Amniotic stem cell (primary cell): ENCODE measurements at regions not wholly inside any gene's neighbourhood (a gene's known extent, or its start where the extent isn't known, plus 50 kb on each side); places are given as distances from the start of the nearest gene placed in this dataset.

ENCODE experiments used
- DNase-seq: peaks from one replicate; lab custom pipeline; 2025; lab: John Stamatoyannopoulos, UW

DNA sequence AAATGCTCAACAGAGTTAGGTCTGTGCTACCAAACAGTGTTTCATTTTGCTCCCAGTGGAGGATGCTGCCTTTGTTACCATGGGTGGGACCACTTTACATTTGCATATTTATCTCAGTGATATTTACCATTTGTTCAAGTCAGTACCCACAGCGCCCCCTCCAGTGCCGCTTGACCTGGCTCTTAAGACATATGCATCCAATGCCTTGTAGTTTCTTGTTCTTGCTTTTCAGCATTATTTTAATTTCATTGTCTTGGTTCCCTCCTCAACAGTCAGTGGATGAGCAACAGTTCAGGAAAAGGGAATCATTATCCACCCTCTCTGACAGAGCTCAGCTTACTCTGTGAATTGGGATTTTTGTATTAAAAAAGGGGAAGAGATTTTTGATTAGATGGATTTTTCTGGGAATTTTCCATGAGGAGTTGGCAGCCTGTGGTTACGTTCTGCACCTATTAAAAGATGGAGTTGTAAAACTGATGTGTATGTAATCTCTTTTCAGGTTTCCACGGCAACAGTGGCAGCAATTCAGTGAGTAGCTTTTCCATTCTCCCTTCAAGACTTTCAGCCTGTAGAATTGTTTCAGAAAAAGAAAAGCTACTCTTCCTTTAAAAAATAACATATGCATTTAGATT is 240.5 kb upstream of the DAAM1 start:
- no peak for DNase-seq

DNA sequence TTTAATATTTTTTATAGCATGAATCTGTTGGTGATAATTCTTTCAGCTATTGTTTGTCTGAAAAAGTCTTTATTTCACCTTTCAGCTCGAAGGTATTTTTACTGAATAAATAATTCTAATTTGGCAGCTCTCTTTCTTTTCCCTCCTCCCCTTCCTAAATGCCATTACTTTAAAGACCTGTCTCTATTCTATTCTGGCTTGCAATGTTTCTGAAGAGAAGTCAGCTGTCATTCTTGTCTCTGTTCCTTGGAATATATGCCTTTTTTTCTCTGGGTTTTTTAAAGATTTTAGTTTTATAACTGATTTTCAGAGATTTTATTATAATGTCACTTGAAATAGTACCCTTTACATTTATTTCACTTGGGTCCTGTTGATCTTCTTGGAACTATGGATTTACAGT is 237.9 kb upstream of the DAAM1 start:
- DNase-seq: no peak

DNA sequence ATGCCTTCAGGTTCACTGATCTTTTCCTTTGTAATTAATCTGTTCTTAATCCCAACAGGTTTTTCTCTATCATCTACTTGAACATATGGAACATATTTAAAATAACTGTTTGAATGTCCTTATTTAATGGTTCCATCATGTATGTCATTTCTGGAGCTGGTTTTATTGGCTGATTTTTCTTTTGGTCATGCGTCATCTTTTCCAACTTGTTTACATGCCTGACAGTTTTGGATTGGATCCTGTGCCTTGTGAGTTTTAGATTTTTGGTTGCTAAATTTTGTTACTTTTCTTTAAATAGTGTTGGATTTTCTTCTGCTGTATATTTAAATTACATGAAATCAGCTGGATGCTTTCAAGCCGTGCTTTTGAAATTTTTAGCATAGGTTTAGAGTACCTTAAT is 237.3 kb upstream of the DAAM1 start:
- DNase-seq: no peak

DNA sequence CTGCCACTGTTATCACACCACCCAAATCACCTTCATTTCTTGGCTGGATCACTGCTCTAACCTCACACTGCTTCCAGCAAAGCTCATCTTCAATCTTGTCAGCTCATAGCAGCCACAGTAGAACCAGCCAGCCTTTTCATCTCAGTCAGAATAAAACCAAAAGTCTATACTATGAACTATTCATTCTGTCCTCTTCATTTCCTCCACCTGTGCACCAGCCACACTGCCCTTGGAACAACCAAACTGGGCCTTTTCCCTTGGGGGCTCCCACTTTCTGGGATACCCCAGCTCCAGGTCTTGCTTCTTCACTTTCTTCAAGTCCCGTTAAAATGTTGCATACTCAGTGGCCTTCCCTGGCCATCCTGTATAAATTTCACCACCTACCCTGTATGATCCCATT is 234.4 kb upstream of the DAAM1 start:
- no peak for DNase-seq

GRCh38 chr14:58954901-58955861 is 233.3 kb upstream of the DAAM1 start:
- DNase-seq: no peak

- no peak for DNase-seq
Measured at GRCh38 chr14:58961045-58961731, 227.3 kb upstream of the DAAM1 start.

- DNase-seq: no peak
Measured at GRCh38 chr14:58963873-58964597, 224.4 kb upstream of the DAAM1 start.

GRCh38 chr14:58964598-58964928 is 223.9 kb upstream of the DAAM1 start:
- DNase-seq: no peak

GRCh38 chr14:58965601-58966000 is 222.9 kb upstream of the DAAM1 start:
- DNase-seq: no peak

GRCh38 chr14:58966997-58967396 is 221.5 kb upstream of the DAAM1 start:
- DNase-seq: no peak

GRCh38 chr14:58969951-58970751 is 218.3 kb upstream of the DAAM1 start:
- DNase-seq: no peak

DNA sequence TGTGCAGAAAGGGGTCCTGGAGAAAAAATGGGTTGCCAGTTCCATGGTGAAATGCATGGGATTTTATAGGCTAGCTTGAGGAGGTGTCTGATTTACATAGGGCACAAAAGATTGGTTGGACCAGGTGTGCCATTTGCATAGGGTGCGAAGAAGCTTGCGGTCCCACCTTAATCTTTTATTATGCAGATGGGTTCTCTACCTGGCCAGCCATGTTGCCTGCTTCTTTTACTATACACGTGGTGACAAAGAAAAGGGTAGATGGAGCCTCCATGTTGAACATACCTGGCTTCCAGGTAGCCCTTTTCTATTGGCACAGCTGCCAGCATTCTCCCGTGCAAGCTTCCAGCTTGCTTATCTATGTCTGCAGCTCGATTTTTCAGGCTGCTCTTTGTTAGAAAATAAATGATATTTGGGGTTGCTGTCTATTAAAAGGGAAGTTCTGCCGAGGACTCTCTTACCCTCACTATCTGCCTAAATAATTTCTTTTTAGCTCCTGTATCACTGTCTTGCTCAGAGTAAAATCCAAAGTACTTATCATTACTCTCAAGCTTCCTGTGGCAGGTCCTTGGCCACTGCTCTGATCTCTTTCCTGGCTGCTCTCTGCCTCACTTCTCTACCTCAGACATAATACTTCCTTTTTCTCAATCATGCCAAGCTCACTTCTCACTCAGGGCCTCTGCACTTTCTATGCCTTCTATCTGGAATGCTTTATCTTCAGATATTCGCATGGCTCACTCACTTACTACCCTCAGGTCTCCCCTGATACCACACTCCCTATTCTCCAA is 216.0 kb upstream of the DAAM1 start:
- DNase-seq: no peak

GRCh38 chr14:58977366-58977765 is 211.1 kb upstream of the DAAM1 start:
- no peak for DNase-seq

GRCh38 chr14:58978343-58978742 is 210.1 kb upstream of the DAAM1 start:
- no peak for DNase-seq

DNA sequence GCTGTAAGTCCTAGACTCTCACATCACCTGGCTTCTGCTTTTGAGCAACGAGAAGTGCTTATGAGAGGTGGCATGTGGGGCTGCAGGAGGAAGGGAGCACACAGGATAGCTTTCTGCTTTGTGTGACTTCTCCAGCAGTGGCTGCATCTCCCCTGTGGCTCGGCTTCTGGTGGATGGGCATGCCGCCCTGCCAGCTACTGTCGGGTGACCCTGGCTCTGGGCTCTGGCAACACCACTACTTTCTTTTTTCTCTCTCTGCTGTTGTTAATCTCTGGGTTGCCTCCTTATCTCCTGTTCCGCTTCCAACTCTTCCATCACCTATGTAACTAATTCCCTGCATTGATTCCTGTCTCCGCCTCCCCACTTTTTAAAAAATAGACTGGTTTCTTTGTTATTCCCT is 209.1 kb upstream of the DAAM1 start:
- DNase-seq: no peak

GRCh38 chr14:58981840-58982239 is 206.6 kb upstream of the DAAM1 start:
- no peak for DNase-seq

- DNase-seq: no peak
Measured at GRCh38 chr14:58985786-58986185, 202.7 kb upstream of the DAAM1 start.

DNA sequence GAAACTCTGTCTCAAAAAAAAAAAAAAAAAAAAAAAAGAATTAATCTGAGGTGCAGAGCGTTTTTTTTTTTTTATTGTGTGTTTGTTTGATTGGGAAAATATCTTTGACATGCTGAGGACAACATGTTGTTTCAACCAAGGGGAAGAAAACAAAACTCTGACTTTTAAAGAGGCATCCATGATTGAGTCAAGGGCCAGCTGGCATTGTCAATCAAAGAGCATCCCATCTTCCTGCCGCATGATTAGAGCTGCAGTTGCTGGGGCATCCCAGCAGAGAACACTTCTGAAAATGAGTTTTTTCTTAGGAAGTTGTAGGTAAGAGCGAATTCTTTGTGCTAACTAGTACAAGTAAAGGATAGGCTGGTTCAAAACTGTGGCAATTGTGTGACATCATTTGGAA is 200.9 kb upstream of the DAAM1 start:
- DNase-seq: no peak

DNA sequence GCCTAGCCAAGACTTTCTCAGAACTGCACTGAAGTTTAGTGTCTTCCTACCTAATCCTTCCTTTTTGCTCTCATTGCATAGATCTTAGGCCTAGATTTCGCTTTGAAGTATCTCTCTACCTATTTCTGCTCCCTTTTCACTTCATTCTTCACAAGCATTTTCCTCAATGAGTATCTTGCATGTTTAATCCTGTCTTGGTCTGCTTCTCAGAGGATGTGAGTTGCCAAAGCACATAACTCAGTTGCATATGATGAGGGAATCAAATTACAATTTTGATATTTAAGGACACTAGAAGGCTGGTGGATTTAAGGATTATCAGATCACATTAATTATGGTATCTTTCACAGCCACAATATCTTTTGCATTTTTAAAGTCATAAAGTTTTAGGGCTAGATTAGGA is 195.5 kb upstream of the DAAM1 start:
- DNase-seq: no peak

- no peak for DNase-seq
Measured at GRCh38 chr14:58994130-58994529, 194.3 kb upstream of the DAAM1 start.

DNA sequence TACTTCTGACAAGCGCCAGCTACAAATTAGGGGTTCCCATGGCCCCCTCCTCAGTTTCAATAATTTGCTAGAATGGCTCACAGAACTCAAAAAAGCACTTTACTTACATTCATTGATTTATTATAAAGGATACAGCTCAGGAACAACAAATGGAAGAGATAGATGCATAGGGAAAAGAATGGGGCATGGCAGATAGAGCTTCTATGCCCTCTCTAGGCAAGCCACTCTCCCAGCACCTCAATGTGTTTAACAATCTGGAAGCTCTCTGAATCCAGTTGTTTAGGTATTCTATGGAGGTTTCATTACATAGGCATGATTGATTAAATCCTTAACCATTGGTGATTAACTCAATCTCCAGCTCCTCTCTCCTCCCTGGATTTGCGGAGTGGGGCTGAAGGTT is 184.5 kb upstream of the DAAM1 start:
- no peak for DNase-seq
